H1 (cell line): ENCODE measurements at regions not wholly inside any gene's neighbourhood (a gene's known extent, or its start where the extent isn't known, plus 50 kb on each side); places are given as distances from the start of the nearest gene placed in this dataset.

ENCODE experiments used
- BACH1 ChIP-seq: IDR thresholded peaks from 2 replicates; pipeline ENCODE4 v1.6.1; 2012; ENCODE audit warnings: low read length, improper control_type of control experiment
- SRF ChIP-seq: IDR thresholded peaks from 2 replicates; pipeline ENCODE4 v1.6.1; 2011; ENCODE audit warnings: mild to moderate bottlenecking, low read depth, low read length, moderate library complexity

GRCh38 chr10:29856295-29856694 is 203.1 kb downstream of the JCAD start (continued):
- TF ChIP-seq BACH1 (no peak), SRF (no peak)
- TF ChIP-seq, all 59 proteins: peak for 0
